ENCODE measurements at regions not wholly inside any gene's neighbourhood (a gene's known extent, or its start where the extent isn't known, plus 50 kb on each side); places are given as distances from the start of the nearest gene placed in this dataset.

- DNase-seq (ENCODE audit: low spot score) = no peak
- no peak overlapping the region for H3K9ac ChIP-seq (ENCODE audit: low read depth in 1 of 2, low read length in 2 of 2)
- H3K27me3 ChIP-seq (ENCODE audit: control insufficient read depth in 4 of 4, insufficient read depth in 4 of 4, low read length in 3 of 4) = no peaks in the 10 kb centered on the region
- H3K4me1 ChIP-seq (ENCODE audit: control insufficient read depth in 4 of 4, insufficient read depth in 4 of 4, low read length in 3 of 4) = no peaks in the 10 kb centered on the region
- H3K4me3 ChIP-seq (ENCODE audit: low read depth in 1 of 3, low read length in 3 of 3) = no peak overlapping the region
- H3K27ac ChIP-seq (ENCODE audit: low read depth in 1 of 2, low read length in 2 of 2) = no peak overlapping the region
- H3K9me3 ChIP-seq (ENCODE audit: control insufficient read depth in 4 of 4, low read length in 3 of 4) = no peaks in the 10 kb centered on the region
- no peaks in the 10 kb centered on the region for H3K36me3 ChIP-seq (ENCODE audit: control insufficient read depth in 4 of 4, insufficient read depth in 3 of 4, low read depth in 1 of 4, low read length in 3 of 4)
- TF ChIP-seq YY1 (IDR thresholded peaks at IDR 0.05) = no peak
- no peak for TF ChIP-seq FOXA2 (IDR thresholded peaks at IDR 0.05)
- no peak for TF ChIP-seq RAD21 (IDR thresholded peaks at IDR 0.05)
- TF ChIP-seq SP1 (IDR thresholded peaks at IDR 0.05) = no peak
- TF ChIP-seq CTCF (IDR thresholded peaks at IDR 0.05; ENCODE audit: low read depth, low read length, missing input control) = no peak
- TF ChIP-seq JUND (IDR thresholded peaks at IDR 0.05) = no peak
- TF ChIP-seq, protein P1, sequence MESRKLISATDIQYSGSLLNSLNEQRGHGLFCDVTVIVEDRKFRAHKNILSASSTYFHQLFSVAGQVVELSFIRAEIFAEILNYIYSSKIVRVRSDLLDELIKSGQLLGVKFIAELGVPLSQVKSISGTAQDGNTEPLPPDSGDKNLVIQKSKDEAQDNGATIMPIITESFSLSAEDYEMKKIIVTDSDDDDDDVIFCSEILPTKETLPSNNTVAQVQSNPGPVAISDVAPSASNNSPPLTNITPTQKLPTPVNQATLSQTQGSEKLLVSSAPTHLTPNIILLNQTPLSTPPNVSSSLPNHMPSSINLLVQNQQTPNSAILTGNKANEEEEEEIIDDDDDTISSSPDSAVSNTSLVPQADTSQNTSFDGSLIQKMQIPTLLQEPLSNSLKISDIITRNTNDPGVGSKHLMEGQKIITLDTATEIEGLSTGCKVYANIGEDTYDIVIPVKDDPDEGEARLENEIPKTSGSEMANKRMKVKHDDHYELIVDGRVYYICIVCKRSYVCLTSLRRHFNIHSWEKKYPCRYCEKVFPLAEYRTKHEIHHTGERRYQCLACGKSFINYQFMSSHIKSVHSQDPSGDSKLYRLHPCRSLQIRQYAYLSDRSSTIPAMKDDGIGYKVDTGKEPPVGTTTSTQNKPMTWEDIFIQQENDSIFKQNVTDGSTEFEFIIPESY (IDR thresholded peaks at IDR 0.05) = no peak
- TF ChIP-seq RXRA (IDR thresholded peaks at IDR 0.05) = no peak
- TF ChIP-seq FOXA1 (IDR thresholded peaks at IDR 0.05) = no peak
- no peak for TF ChIP-seq GABPA (IDR thresholded peaks at IDR 0.05 in 1 of 2, conservative IDR thresholded peaks at IDR 0.05 in 1 of 2)
- no peak for TF ChIP-seq HNF4A (conservative IDR thresholded peaks at IDR 0.05)
- TF ChIP-seq EGR1 (IDR thresholded peaks at IDR 0.05; ENCODE audit: low read depth in 2 of 2) = no peak
- no peak for TF ChIP-seq HNF4G (IDR thresholded peaks at IDR 0.05)
- TF ChIP-seq TAF1 (conservative IDR thresholded peaks at IDR 0.05) = no peak
- WGBS = 85% methylated on average over 3 of the region's 3 CpGs
Observed at GRCh38 chrX:67961516-67961915, 417.7 kb downstream of the AR start.

Measured in liver (tissue), 8 donors.